HG03457 (cell line): ENCODE measurements at regions not wholly inside any gene's neighbourhood (a gene's known extent, or its start where the extent isn't known, plus 50 kb on each side); places are given as distances from the start of the nearest gene placed in this dataset.
A peak's percentile ranks its signal among the peaks of the same experiment; 100 is the strongest.

Experiments used
- ATAC-seq: cut with Tn5 transposase; IDR thresholded peaks from one replicate; pipeline ENCODE4 v1.9.1; 2021; ENCODE audit warnings: moderate number of reproducible peaks; ENCODE audit not compliant: unreplicated experiment

- peak; percentile 90 for ATAC-seq
These were observed 250.2 kb upstream of the FGGY start for GRCh38 chr1:59046730-59047157.

GRCh38 chr1:59051007-59051406, 245.9 kb upstream of the FGGY start:
- no peak for ATAC-seq

GRCh38 chr1:59052166-59052590, 244.7 kb upstream of the FGGY start:
- no peak for ATAC-seq

- no peak for ATAC-seq
These were observed 242.7 kb upstream of the FGGY start for GRCh38 chr1:59054172-59054571.

DNA sequence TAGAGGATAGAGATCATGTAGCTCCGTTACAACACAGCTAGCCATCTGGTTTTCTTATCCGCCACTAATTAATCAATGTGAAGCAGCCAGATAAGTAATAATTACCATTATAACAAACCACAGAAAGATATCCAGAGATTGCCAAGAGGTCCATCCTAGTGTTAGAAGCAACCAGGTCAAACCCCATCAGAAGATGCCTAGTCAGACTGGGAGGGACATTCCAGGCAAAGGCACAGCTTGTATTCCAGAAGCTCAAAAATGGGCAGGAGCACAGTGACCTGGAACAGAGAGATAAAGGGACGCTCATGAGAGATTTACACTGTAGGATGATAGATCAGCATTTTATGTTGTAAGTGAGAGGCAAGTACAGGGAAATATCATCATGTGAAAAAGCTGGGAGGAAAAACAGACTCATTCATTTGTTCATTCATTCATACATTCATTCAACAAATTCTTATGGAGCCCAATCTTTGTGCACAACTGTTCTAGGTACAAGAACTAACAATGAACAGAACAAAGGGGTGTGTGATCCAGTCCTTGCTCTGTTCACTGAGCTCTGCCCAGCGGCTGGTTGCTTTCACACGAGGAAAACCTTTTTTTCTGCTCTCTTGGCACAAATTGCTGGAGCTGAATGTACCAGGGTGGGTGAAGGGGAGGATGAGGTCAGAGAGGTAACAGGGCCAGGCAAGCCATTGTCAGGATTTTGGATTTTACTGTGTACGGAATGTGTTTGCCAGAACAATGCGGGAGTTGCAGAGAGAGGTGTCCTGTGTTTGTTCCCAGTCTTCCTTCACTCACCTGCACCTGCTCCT, 240.8 kb upstream of the FGGY start:
- no peak for ATAC-seq

DNA sequence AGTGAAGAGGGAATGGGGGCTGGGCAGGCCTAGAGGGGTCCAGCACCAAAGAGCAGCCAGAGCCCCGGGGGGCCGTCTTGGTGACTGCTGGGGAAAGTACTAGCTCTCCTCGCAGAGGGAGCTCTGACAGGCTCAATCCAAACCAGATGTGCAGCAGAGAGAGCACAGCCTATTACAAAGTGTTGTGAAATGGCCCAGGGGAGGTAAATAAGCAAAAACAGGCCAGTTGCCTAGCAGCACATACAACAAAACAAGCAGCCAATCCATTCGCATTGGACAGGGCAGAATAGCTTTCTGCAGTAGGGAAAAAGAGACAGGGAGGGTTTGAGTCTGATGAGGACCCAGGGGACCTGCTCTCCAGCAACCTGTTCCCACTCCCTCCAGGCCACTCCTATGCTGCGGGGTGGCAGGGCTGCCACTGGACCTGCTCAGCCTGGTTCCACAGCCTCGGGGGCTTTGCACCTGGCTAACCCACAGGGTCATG, 239.6 kb upstream of the FGGY start:
- ATAC-seq, result no peak

DNA sequence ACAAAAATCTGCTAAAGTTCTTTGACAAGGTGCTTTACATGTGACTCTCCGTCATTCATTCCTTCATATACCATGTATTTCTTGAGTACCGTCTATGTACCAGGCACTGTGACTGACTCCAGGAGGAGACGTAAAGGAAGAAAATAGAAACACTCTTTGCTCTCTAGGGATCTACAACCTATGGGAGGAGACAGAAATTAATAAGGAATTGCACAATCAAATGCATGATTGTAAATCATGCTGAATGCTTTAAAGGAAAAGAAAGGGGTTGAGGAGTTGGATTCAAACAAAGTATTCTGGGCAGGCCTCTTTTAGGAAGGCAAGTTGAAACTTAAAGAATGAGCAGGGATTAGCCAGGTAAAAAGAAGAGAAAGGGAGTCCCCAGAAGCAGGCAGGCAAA, 239.1 kb upstream of the FGGY start:
- ATAC-seq, result no peak

DNA sequence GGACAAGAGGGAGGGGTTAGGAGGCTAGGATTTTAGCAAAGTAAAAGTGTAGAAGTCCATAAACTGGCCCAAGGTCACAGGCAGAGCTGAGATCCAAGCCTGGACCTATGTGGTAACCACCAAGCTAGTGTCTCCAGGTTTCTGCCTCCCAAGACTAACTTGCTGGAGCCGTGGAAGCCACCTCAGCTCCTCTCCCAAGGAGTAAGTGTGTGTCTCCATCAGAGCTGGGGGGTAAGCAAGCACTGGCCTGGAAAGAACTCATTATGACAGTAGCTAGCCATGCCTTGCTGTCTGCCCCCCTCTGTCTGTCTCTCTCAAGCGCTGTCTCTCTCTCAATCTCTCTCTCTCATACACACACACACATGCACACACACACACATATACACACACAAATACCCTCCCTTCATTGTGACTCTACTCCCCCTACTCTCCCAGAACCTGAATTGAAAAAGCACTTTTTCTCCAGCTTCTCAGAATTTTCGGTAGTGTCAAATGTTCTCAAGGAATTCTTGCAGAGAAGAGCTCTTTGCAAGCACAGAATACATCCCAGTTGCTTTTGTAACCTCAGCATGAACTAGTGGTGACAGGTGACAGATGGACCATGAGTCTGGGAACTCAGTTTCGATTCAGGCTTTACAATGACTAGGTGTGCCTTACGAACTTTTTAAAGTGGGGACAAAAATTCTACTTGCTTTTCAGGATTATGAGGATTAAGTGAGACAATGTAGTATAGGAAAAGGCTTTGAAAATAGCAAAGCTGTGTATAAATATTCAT, 238.0 kb upstream of the FGGY start:
- ATAC-seq, result no peak

DNA sequence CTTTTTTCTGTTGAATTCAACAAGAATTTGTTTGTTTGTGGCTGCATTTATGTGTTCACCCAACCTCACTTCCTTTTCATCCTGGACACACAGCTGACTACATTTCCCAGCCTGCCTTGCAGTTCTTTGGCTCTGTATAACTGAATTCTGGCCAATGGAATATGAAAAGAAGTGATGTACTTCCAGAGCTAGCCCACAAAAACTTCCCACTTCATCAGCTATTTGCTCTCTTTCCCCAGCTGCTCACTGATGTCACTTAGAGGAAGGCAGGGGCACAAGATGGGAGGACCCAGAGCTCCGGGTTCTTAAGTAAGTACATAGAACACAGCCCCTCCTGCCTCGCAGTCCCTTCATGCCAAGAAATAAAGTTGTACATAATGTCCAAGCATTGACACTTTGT, 235.0 kb upstream of the FGGY start:
- no peak for ATAC-seq

DNA sequence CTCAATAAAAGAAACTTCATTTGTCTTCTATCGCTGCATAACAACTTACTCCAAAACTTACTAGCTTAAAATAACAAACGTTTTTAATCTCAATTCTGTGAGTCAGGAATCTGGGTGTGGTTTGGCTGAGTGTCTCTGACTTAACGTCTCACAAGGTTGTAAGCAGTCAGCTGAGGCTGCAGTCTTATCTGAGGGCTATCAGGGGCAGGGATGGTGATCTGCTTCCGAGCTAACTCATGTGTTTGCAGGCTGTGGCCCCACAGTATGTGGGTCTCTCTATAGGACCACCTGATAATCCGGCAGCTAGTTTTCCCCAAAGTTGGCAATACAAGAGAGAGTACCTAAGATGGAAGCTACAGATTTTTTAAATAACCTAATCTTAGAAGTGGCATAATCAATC, 234.2 kb upstream of the FGGY start:
- ATAC-seq, result no peak

GRCh38 chr1:59063501-59063900, 233.4 kb upstream of the FGGY start:
- ATAC-seq, result no peak

GRCh38 chr1:59064592-59064991, 232.3 kb upstream of the FGGY start:
- no peak for ATAC-seq

GRCh38 chr1:59066236-59066635, 230.7 kb upstream of the FGGY start:
- ATAC-seq, result no peak

DNA sequence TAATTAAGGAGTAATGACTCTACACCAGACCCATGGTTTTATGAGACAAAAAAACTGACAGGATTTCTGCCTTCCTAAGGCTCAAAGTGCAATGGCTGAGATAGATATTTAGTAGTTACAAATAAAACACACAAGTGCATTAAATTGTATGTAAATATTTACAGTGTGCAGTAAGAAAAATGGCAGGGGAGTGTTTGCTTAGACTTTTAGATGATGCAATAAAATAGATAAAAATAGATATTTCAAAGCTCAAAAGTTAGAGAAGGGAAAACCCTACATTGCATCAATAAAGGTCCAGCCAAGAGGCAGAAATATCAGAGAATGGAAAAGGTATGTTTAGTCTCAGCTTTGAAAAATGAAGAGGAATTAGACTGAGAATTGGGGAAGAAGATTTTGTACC, 226.3 kb upstream of the FGGY start:
- no peak for ATAC-seq

DNA sequence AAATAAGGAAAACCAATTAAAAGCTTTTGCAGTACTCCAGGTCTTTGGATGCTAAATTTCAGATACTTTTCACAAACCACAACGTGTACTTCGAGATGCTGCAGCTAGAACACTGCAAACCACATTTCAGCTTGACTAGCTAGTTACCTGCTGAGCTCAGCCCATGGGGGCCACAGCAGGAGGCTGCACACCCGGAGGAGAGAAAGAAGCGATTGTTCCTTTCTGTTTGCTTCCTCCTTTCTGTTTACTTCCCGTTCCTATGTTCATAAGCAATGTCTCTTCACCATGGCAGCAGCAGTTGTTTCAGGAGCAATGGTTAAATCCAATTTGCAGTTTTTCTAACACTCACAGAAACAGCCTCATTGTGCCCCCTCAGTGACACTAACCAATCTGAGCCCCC, 225.6 kb upstream of the FGGY start:
- ATAC-seq, result no peak

GRCh38 chr1:59071876-59072582, 224.9 kb upstream of the FGGY start:
- ATAC-seq, result no peak

DNA sequence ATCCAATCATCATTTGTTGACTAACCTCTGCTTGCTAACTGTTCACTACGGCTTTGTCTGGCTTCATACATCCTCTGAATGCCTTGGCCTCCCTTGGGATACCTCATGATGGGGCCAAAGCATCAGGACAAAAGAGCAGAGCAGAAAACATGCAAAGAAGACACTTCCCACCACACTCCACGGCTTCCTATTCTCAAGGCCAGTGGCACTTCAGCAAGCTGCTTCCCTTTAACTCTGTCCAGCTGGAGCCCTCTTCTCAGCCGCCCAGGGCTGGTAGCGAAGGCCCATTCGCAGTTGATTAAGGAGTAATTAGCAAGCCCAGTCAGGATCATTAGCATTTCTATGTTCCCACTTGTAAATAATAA, 224.3 kb upstream of the FGGY start:
- ATAC-seq, result no peak

- ATAC-seq, result no peak
These were observed 222.3 kb upstream of the FGGY start for GRCh38 chr1:59074598-59074997.

- ATAC-seq, result no peak
These were observed 221.9 kb upstream of the FGGY start for GRCh38 chr1:59075021-59075420.

DNA sequence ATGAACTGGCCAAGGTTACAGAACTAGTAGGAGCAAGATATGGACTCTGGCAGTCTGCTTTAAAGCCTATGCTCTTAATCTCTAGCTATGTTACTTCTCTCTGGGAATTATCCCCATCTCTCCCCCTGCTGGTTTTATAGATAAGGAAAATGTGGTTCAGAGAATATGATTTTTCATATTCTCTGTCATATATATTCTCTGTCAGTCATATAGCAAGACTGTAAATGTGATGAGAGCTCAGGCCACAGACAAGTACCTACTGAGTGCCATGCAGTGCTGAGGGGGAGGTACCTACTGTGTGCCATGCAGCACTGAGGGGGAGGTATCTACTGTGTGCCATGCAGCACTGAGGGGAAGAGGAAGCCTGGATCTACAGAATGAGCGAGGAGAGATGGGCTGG, 220.3 kb upstream of the FGGY start:
- no peak for ATAC-seq

DNA sequence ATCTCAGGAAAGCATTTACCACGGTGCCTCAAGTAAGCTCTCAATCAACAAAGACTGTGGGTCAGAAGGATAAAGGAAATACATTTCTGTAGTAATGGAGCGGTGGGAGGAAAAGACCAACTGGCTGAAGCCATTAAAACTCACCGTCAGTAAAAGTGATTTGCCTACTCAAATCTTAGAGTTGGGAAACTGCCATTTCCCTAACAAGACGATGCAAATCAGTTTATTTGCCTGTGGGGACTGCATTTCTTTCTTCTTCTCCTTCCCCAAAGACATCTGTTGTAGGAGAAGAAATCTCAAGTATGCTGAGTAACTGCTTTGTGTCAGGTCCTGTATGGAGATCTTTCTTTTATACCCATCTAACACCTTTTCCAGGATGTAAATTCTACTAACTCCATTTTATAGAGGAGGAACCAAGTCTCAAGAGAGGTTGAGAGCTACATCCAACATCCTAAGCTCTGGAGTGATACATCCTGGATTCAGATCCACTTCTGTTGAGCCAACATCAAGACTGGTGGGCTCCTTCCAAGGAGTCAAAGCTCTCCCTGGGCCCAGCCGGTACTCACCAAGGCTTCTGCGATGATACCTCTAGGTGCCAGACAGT, 219.3 kb upstream of the FGGY start:
- no peak for ATAC-seq
